ENCODE measurements at regions not wholly inside any gene's neighbourhood (a gene's known extent, or its start where the extent isn't known, plus 50 kb on each side); places are given as distances from the start of the nearest gene placed in this dataset.
"Not testable (repeated sequence)": the region's sequence is repeated elsewhere in the genome, so short reads cannot be mapped to it uniquely, and the experiment has no call there.

GRCh38 chr13:18936104-18936503, 245.5 kb downstream of the TUBA3C start:
- TF ChIP-seq, protein P1, sequence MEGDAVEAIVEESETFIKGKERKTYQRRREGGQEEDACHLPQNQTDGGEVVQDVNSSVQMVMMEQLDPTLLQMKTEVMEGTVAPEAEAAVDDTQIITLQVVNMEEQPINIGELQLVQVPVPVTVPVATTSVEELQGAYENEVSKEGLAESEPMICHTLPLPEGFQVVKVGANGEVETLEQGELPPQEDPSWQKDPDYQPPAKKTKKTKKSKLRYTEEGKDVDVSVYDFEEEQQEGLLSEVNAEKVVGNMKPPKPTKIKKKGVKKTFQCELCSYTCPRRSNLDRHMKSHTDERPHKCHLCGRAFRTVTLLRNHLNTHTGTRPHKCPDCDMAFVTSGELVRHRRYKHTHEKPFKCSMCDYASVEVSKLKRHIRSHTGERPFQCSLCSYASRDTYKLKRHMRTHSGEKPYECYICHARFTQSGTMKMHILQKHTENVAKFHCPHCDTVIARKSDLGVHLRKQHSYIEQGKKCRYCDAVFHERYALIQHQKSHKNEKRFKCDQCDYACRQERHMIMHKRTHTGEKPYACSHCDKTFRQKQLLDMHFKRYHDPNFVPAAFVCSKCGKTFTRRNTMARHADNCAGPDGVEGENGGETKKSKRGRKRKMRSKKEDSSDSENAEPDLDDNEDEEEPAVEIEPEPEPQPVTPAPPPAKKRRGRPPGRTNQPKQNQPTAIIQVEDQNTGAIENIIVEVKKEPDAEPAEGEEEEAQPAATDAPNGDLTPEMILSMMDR (IDR thresholded peaks at IDR 0.05; ENCODE audit: insufficient read depth, low read depth, low read length, missing control alignments): no peak
- no peak overlapping the region for H3K4me3 ChIP-seq (ENCODE audit: low read depth, low read length)
- DNase-seq (ENCODE audit: low read depth): no peak

GRCh38 chr13:18921063-18921462, 260.6 kb downstream of the TUBA3C start:
- TF ChIP-seq, protein P1 (IDR thresholded peaks at IDR 0.05; ENCODE audit: insufficient read depth, low read depth, low read length, missing control alignments): no peak
- DNase-seq (ENCODE audit: low read depth): no peak
- H3K4me3 ChIP-seq (ENCODE audit: low read depth, low read length): no peak overlapping the region

GRCh38 chr13:18905096-18905495, 276.5 kb downstream of the TUBA3C start:
- DNase-seq (ENCODE audit: low read depth); H3K4me3 ChIP-seq (ENCODE audit: low read depth, low read length): not testable (repeated sequence)

GRCh38 chr13:18895411-18895810, 286.2 kb downstream of the TUBA3C start:
- DNase-seq (ENCODE audit: low read depth); H3K4me3 ChIP-seq (ENCODE audit: low read depth, low read length): not testable (repeated sequence)

GRCh38 chr13:18891242-18891641, 290.4 kb downstream of the TUBA3C start:
- DNase-seq (ENCODE audit: low read depth); H3K4me3 ChIP-seq (ENCODE audit: low read depth, low read length): not testable (repeated sequence)

GRCh38 chr13:18874875-18875789, 306.5 kb downstream of the TUBA3C start:
- not testable (repeated sequence) for H3K4me3 ChIP-seq (ENCODE audit: low read depth, low read length); DNase-seq (ENCODE audit: low read depth)

GRCh38 chr13:18870557-18870956, 311.1 kb downstream of the TUBA3C start:
- DNase-seq (ENCODE audit: low read depth); H3K4me3 ChIP-seq (ENCODE audit: low read depth, low read length): not testable (repeated sequence)

DNA sequence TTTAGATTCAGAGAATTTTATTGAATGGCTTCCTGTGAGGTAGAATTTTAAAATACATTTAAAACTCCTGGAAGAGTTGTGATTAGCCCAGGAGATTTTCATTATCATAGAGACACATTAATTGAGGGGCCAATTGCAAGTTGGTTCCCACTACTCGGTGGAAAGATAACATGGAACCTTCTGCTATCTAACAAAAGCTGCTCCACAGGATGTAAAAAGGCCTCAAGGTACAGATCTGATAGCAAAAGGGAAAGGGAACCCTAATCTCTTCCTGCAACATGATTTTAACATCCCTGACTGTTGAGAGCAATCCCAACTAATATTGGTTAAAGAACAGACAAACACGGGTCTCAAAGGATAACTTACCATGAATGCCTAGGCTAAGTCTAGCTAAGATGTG, 312.3 kb downstream of the TUBA3C start:
- not testable (repeated sequence) for DNase-seq (ENCODE audit: low read depth)

DNA sequence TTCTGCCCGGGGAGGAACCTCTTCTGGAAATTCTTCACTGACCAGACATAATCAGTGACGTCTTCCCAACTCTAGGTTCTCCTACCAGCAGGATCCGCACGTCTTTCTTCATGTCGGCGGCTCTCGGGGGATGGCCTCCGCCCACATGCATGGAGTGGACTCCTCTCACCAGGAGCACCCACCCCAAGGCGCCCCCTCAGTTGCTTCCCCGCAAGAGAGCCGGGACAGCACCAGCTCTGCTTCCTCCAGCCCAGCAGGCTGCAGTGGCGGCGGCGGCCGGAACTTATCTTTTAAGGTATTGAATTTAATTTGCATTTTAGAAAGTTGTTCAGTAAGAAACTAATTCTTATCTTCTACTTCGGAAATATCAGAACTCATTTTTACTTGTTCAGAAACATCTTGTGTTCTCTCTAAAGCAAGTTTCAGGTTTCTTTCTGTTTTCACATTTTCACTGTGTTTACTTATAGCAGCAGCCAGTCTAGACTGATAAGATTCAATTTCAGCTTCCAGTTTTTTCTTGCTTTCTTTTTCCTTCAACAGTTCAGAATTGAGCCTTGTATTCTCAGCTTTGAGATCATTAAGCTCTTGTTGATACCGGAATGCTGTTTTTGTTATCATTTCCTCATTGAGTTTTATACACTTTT, 343.5 kb downstream of the TUBA3C start:
- not testable (repeated sequence) for H3K4me3 ChIP-seq (ENCODE audit: low read depth, low read length); DNase-seq (ENCODE audit: low read depth)

More for the DNA sequence above, 312.3 kb downstream of the TUBA3C start:
- not testable (repeated sequence) for H3K4me3 ChIP-seq (ENCODE audit: low read depth, low read length)

DNA sequence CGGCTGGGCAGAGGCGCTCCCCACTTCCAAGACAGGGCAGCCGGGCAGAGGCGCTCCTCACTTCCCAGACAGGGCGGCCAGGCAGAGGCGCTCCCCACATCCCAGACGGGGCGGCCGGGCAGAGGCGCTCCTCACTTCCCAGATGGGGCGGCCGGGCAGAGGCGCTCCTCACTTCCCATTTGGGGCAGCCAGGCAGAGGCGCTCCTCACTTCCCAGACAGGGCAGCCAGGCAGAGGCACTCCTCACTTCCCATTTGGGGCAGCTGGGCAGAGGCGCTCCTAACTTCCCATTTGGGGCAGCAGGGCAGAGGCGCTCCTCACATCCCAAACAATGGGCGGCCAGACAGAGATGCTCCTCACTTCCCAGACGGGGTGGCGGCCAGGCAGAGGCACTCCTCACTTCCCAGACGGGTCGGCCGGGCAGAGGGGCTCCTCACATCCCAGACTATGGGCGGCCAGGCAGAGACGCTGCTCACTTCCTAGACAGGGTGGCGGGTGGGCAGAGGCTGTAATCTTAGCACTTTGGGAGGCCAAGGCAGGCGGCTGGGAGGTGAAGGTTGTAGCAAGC, 344.4 kb downstream of the TUBA3C start:
- not testable (repeated sequence) for H3K4me3 ChIP-seq (ENCODE audit: low read depth, low read length); DNase-seq (ENCODE audit: low read depth)

GRCh38 chr13:18836371-18837178, 345.0 kb downstream of the TUBA3C start:
- H3K4me3 ChIP-seq (ENCODE audit: low read depth, low read length); DNase-seq (ENCODE audit: low read depth): not testable (repeated sequence)

- not testable (repeated sequence) for H3K4me3 ChIP-seq (ENCODE audit: low read depth, low read length); DNase-seq (ENCODE audit: low read depth)
Observed at GRCh38 chr13:18835754-18836153, 345.9 kb downstream of the TUBA3C start.

DNA sequence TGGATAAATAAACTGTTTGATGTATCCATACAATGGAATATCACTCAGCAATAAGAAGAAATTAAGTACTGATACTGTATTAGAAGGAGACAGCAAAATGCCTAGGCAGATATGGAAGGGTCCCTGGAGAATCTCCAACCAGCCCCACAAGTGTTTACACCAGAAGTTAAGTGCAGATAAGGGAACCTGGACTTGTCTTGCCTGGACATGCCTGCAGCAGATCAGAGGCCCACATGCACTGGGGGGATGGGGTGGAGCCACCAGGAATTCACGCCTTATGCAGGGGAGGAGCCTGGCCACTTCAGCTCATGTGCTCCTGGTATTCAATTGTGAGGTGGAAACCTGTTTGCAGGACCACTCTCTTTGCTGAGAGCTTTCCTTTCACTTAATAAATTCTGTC, 356.9 kb downstream of the TUBA3C start:
- not testable (repeated sequence) for DNase-seq (ENCODE audit: low read depth); H3K4me3 ChIP-seq (ENCODE audit: low read depth, low read length)

DNA sequence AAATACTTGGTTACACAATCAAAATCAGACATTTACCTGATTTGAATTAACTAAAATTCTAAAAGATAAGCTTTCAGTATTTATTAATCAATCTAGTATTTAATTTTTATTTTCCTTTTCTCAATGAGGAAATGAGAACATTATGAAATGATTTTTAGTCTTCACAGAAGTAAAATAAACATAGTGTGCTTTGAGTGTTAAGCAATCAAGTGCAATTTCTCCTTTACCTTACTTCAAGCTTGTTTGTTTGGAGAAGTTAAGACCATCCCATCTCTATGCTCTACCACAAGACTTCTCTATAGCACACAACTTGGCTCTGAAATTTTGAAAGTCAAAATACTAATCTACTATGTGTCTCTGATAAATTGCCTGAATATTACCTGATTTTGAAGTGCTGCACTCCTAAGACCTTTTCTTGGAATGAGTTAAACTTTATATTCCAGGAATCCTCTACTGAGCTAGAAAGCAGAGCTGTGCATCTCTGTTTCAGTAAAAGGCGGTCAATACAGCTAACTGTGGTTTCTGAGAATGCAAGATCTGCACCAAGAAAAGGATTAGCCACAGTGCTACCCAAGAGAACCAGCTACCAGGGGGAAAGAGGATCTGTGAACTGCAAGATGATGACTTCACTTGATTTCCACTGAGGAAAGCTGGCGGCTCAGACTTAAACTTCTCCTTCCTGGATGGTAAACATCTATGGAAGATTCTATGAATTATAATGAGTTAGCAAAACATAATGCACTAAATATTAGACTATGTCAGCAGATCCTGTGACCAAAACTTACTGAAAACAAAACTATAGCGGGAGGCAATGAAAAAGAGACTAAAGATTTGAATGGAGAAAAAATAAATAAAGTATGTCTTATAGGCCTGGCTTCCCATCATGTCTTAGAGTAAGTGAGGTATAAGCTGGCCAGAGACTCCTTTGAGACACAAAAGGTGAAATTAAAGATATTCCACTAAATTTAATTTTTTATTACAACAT, 358.7 kb downstream of the TUBA3C start:
- not testable (repeated sequence) for H3K4me3 ChIP-seq (ENCODE audit: low read depth, low read length); DNase-seq (ENCODE audit: low read depth)

- not testable (repeated sequence) for DNase-seq (ENCODE audit: low read depth); H3K4me3 ChIP-seq (ENCODE audit: low read depth, low read length)
Observed at GRCh38 chr13:18773988-18774387, 407.6 kb downstream of the TUBA3C start.
